Ectodermal cell (in vitro differentiated cells): ENCODE measurements at regions not wholly inside any gene's neighbourhood (a gene's known extent, or its start where the extent isn't known, plus 50 kb on each side); places are given as distances from the start of the nearest gene placed in this dataset.
A peak's percentile ranks its signal among the peaks of the same experiment; 100 is the strongest.
"Not testable (repeated sequence)": the region's sequence is repeated elsewhere in the genome, so short reads cannot be mapped to it uniquely, and the experiment has no call there.

Experiments used
- H3K27ac ChIP-seq: 2 replicates; pipeline ENCODE4 v1.7.0; 2013; ENCODE audit warnings: mild to moderate bottlenecking, low read depth, low read length; ENCODE audit not compliant: insufficient read depth, poor library complexity, severe bottlenecking
- H3K27me3 ChIP-seq: 2 replicates; pipeline ENCODE4 v1.7.0; 2013; ENCODE audit warnings: mild to moderate bottlenecking, low read length; ENCODE audit not compliant: insufficient read depth, control insufficient read depth, poor library complexity, severe bottlenecking
- H3K36me3 ChIP-seq: one replicate; pipeline ENCODE4 v1.7.0; 2013; ENCODE audit warnings: low read length; ENCODE audit not compliant: control insufficient read depth, insufficient read depth
- H3K4me1 ChIP-seq: one replicate; pipeline ENCODE4 v1.7.0; 2013; ENCODE audit warnings: low read length; ENCODE audit not compliant: control insufficient read depth, insufficient read depth
- H3K4me3 ChIP-seq: 2 replicates; pipeline ENCODE4 v1.7.0; 2013; ENCODE audit warnings: low read depth, low read length, control low read depth; ENCODE audit not compliant: insufficient read depth
- H3K9me3 ChIP-seq: 2 replicates; pipeline ENCODE4 v1.7.0; 2013; ENCODE audit warnings: mild to moderate bottlenecking, low read length, moderate library complexity; ENCODE audit not compliant: control insufficient read depth
- WGBS, 2 experiments: methylation state at CpG; one replicate each; pipeline ENCODE4 v1.1.7; 2013; ENCODE audit warnings: missing lambda C conversion rate in 2 of 2; 5-methylcytosine and 5-hydroxymethylcytosine counted together

DNA sequence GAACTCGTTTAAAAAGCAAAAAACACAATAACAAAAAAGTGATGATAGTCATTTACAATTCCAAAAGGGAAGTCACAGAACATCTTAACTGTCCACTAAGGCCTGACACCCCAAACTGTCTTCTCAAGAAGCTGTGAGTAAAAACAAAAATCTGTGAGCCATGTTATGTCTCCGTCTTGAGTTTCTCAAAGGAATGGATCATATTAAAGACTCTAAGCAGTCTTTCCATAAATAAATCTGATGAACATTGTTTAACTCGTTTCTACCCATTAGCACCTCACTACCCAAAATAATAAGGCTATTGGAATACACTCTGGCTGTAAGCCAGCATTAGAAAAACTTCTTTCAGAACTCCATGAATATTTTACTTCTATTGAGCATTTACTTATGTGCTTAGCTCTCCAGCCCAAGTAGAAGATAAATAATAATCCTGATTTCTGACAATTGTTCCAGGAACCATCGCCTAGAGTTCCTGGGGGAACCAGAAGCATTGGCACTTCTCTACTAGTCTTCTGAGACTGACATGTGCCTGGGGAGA, 396.0 kb downstream of the STK39 start:
- WGBS, 2 experiments, result 92% methylated on average over 4 of the region's 4 CpGs
- no peaks in the 10 kb centered on the region for H3K9me3 ChIP-seq

DNA sequence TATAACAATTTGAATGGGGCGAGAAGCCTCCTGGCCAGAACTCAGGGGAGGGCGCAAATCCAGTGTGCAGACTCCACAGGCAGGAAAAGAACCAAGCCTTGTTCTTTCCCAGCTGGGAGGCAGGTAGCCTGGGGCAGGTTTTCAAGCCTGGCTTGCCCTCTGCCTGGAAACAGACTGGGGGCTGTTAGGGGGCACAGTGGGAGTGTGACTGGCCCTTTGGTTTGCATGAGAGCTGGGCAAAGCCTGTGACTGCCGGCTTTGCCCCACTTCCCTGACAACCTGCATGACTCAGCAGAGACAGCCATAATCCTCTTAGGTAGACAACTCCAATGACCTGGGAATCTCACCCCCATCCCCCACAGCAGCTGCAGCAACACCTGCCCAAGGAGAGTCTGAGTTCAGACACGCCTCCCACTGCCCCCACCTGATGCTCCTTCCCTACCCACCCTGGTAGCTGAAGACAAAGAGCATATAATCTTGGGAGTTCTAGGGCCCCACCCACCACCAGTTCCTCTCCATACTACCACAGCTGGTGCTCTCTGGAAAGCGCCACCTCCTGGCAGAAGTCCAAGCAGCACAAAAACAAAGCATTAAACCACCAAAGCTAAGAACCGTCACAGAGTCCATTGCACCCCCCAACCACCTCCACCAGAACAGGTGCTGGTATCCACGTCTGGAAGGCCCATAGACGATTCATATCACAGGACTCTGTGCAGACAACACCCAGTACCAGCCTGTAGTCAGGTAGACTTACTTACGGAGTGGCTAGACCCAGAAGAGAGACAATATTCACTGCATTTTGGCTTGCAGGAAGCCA, 402.5 kb downstream of the STK39 start:
- Histone ChIP-seq H3K36me3 (no peaks in the 10 kb centered on the region), H3K27ac (peak overlapping the region; percentile 44), H3K27me3 (no peaks in the 10 kb centered on the region), H3K4me3 (no peak overlapping the region), H3K9me3 (no peaks in the 10 kb centered on the region), H3K4me1 (peaks cover 4% of the 10 kb centered on the region)
- 66 to 67% methylated on average over 9 of the region's 9 CpGs for WGBS, 2 experiments

More for the DNA sequence above, 396.0 kb downstream of the STK39 start:
- Histone ChIP-seq H3K27me3 (no peaks in the 10 kb centered on the region), H3K4me1 (peaks cover 2% of the 10 kb centered on the region), H3K4me3 (no peak overlapping the region), H3K27ac (no peak overlapping the region), H3K36me3 (no peaks in the 10 kb centered on the region)

DNA sequence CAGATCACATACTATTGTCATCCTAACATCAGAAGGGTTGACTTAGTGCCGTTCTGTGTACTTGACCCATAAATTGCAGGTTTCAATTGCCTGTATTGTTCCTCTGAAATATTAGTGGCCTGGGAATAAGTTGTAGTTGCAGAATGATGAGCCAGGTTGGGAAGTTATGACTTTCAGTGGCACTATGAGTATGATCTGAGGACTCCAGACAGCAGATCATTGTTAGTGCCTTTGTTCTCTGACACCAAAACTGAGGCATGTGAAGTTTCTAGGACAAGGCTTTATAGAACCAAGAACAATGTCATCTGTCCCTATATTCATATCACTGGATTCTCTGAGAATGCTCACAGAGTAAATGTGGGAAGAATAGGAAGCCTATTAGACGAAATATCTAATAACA, 403.7 kb downstream of the STK39 start:
- Histone ChIP-seq H3K4me1 (peaks cover 4% of the 10 kb centered on the region), H3K36me3 (no peaks in the 10 kb centered on the region), H3K27ac (no peak overlapping the region), H3K9me3 (no peaks in the 10 kb centered on the region), H3K4me3 (no peak overlapping the region), H3K27me3 (no peaks in the 10 kb centered on the region)
- 94 to 96% methylated on average over 2 of the region's 2 CpGs for WGBS, 2 experiments

DNA sequence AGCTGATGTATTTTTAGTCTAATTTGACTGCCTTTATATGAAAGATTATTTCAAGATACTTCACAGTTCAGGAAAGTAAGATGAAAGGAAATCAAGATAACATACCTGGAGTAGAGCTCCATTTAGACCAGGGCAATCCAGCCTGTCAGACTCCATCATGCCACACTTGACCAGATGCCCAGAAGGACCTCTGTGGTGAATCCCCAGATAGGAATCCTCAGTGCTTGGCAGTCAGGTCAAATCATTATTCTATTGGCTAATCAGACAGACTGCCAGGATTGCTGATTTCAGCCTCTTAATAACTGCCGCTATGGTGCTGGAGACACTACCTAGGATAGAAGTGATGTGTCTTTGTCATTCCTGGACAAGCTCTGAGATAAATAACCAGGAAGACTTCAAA, 404.2 kb downstream of the STK39 start:
- Histone ChIP-seq H3K4me3 (no peak overlapping the region), H3K9me3 (no peaks in the 10 kb centered on the region), H3K36me3 (no peaks in the 10 kb centered on the region), H3K27me3 (no peaks in the 10 kb centered on the region), H3K27ac (no peak overlapping the region), H3K4me1 (peaks cover 4% of the 10 kb centered on the region)
- 92 to 100% methylated on average over 1 of the region's 1 CpG for WGBS, 2 experiments

DNA sequence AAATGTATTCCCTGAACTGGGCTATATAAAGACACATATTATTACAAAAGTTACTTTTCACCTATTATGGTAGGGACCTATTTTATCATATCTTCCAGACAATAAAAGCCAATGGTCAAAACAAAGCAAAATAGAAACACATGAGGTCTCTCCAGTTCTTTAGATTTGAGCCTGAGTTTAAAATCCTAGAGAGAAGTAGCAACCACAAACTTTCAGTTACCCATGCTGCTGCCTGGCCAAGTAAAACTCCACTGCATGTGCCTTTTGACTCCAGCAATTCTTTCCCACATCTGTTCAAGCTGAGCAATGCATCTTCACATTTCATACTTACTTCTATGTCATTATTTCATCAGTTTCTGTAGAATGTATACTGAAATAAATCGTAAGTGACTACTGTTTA, 405.3 kb downstream of the STK39 start:
- Histone ChIP-seq H3K27me3 (no peaks in the 10 kb centered on the region), H3K9me3 (no peaks in the 10 kb centered on the region), H3K36me3 (no peaks in the 10 kb centered on the region), H3K4me3 (no peak overlapping the region), H3K4me1 (peaks cover 4% of the 10 kb centered on the region), H3K27ac (no peak overlapping the region)
- WGBS, 2 experiments, result no CpG with 5 or more reads among the region's 1 CpG

DNA sequence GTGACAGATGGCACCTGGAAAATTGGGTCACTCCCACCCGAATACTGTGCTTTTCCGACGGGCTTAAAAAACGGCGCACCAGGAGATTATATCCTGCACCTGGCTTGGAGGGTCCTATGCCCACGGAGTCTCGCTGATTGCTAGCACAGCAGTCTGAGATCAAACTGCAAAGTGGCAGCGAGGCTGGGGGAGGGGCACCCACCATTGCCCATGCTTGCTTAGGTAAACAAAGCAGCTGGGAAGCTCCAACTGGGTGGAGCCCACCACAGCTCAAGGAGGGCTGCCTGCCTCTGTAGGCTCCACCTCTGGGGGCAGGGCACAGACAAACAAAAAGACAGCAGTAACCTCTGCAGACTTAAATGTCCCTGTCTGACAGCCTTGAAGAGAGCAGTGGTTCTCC, 412.1 kb downstream of the STK39 start:
- not testable (repeated sequence) for H3K27ac ChIP-seq, H3K4me1 ChIP-seq, H3K4me3 ChIP-seq, H3K9me3 ChIP-seq, H3K36me3 ChIP-seq, H3K27me3 ChIP-seq
- WGBS, 2 experiments, result 91 to 93% methylated on average over 8 of the region's 8 CpGs

DNA sequence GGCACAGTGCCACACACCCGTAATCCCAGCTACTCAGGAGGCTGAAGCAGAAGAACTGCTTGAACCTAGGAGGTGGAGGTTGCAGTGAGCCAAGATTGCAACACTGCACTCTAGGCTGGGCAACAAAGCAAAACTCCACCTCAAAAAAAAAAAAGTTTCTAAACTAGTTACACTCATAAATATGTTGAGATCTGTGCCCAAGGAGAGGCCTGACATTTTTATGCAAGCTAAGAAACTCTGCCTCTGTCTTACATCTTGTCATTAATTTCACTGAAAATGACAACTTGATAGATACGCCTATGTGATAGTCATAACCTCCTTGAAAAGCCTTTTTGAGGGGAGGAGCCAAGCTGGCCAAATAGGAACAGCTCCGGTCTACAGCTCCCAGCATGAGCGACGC, 412.7 kb downstream of the STK39 start:
- H3K27ac ChIP-seq, result no peak overlapping the region
- H3K4me3 ChIP-seq, result no peak overlapping the region
- H3K9me3 ChIP-seq, result no peaks in the 10 kb centered on the region
- 94 to 96% methylated on average over 5 of the region's 5 CpGs for WGBS, 2 experiments
- no peaks in the 10 kb centered on the region for H3K36me3 ChIP-seq
- H3K27me3 ChIP-seq, result no peaks in the 10 kb centered on the region
- no peaks in the 10 kb centered on the region for H3K4me1 ChIP-seq

DNA sequence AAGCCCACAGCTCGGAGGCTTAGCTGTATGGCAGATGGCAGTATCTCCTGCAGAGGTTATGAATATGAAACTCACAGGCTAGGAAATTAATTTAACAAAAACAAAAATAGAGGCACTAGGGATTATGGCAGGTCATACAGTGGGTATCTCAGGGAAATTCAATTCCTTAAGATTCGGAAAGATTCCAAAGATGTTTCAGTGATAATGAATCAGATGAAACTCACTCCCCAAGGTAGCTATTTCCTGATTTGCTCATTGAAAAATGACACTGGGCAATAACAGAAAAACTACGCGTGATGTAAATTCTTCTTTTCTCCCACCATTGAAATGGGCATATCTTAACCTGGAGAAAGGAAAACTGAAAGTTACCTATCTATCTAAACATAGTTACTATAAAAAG, 414.1 kb downstream of the STK39 start:
- H3K9me3 ChIP-seq, result no peaks in the 10 kb centered on the region
- H3K4me3 ChIP-seq, result no peak overlapping the region
- no peak overlapping the region for H3K27ac ChIP-seq
- WGBS, 2 experiments, result 94 to 100% methylated on average over 4 of the region's 4 CpGs
- H3K36me3 ChIP-seq, result no peaks in the 10 kb centered on the region
- H3K27me3 ChIP-seq, result no peaks in the 10 kb centered on the region
- H3K4me1 ChIP-seq, result no peaks in the 10 kb centered on the region

DNA sequence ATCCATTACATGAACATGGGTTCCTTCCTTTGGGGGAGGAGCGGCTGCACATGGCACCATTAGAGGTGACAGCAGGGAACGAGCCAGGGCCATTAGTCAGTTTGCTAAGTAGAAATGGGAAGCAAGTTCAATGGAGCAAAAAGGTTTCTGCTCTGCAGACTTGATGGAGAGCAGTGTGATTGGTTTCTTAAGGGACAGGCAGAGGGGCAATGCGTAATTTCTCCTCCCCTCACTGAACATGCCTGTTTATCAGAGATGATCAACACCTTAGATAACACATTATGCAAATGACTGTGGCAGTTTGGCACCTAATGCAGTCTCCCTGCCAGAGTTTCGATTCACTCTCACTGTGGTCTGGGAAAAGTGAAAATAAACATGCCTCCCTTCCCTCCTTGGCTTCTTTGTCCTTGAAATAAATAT, 414.5 kb downstream of the STK39 start:
- no peak overlapping the region for H3K27ac ChIP-seq
- H3K4me1 ChIP-seq, result no peaks in the 10 kb centered on the region
- no peaks in the 10 kb centered on the region for H3K9me3 ChIP-seq
- H3K36me3 ChIP-seq, result no peaks in the 10 kb centered on the region
- WGBS, 2 experiments, result 85 to 91% methylated on average over 4 of the region's 4 CpGs
- no peak overlapping the region for H3K4me3 ChIP-seq
- H3K27me3 ChIP-seq, result no peaks in the 10 kb centered on the region

DNA sequence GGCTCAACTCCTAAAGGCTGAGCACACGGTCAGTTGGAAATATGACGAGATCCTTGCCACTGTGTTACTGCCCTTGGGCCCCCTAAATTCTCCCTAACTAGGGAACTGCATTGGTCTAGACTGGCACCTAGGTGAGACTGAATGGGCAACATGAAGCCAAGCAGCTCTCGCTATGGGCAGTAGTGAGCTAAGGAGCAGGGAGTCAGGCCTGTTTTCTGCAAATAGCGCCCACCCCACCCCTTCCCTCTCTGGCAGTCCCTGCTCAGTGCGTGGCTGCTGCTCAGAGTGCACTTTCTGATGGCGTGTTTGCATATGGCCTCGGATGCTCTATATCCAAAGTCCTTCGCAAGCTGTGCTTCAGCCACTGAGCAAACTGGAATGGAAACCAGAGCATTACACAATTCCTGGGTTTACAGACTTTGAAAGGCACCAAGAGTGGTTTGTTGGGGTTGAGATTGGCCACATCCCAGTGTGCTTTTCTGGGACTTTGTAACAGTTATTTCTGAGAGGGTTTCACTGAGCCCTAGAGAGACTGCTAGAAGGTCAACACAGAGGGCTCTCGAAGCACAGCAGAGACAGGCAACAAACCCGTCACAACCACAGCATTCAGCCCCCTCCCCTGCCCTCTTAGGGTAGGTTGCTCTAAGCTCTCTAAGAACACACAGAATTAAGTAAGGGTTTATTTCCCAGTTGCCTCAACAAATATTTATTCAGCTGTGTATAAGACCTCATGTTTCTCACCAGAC, 419.9 kb downstream of the STK39 start:
- 92 to 94% methylated on average over 10 of the region's 10 CpGs for WGBS, 2 experiments
- H3K9me3 ChIP-seq, result no peaks in the 10 kb centered on the region
- H3K4me3 ChIP-seq, result no peak overlapping the region
- no peaks in the 10 kb centered on the region for H3K36me3 ChIP-seq
- H3K27me3 ChIP-seq, result no peaks in the 10 kb centered on the region
- no peaks in the 10 kb centered on the region for H3K4me1 ChIP-seq
- H3K27ac ChIP-seq, result no peak overlapping the region
